ENCODE measurements at regions not wholly inside any gene's neighbourhood (a gene's known extent, or its start where the extent isn't known, plus 50 kb on each side); places are given as distances from the start of the nearest gene placed in this dataset.

DNA sequence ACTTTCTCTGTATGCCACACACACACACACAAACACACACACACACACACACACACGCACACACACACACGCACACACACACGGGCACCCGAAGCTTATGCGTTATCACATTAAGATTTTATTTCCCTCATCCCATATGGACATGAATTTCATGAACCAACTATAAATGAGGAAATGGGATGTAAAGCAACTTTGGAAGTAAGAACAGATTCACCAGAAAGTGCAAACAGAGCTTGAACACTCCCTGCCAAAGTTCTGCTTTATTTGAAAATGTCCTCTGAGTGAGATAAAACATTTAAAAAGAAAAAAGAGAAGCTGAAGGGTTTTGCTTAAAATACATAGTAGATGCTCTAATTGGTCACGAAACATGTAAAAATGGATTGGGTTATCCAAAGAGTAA, 90.4 kb upstream of the OTX2 start (continued):
- TF ChIP-seq AHDC1 (CRISPR knock-in tag; IDR thresholded peaks at IDR 0.05; ENCODE audit: borderline replicate concordance) (no peak), IKZF4 (CRISPR knock-in tag; IDR thresholded peaks at IDR 0.05; ENCODE audit: borderline replicate concordance, low read depth, not compliant biosample characterization) (no peak)

DNA sequence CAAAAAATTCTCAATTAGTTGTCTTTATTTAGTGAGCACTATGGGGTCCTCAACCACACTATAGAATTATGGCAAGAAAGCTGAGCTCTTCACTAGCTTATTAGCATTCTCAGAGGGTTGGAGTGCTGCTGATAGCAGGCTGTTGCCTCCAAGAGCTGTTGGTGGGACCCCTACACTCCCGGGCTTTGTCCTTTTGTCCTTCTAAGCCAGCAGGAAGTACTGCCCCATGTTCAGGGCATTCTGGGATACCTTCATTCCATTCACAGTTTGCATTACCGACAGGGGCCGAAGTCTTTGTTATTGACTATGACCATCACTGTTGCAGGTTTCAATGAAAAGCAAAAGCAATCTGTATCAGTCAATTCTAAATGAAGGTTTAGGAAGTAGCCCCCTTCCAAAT, 89.5 kb upstream of the OTX2 start:
- no TSS peak for BruUV-seq (replicated peaks)
- CTCF ChIA-PET (ENCODE audit: low intra/inter-chr PET ratio, low total read pairs): no interaction called here
- intact Hi-C loops (cut with micrococcal nuclease; ENCODE audit: unreplicated experiment): no loop called here
- DNase-seq (ENCODE audit: low spot score) (no peak), ATAC-seq (no peak), FAIRE-seq (no peak)
- Histone ChIP-seq H3K4me3 (replicated peaks in 1 of 3; ENCODE audit: insufficient read depth in 1 of 3, low read depth in 2 of 3, low read length in 3 of 3) (no peak overlapping the region), H3K4me1 (ENCODE audit: insufficient read depth, low read length) (no peaks in the 10 kb centered on the region), H3K27ac (ENCODE audit: extremely low read length, insufficient read depth, low read length) (no peak overlapping the region), H3K9ac (ENCODE audit: insufficient read depth, low read depth, low read length) (no peak overlapping the region), H3K79me2 (ENCODE audit: insufficient read depth, low read length) (no peaks in the 10 kb centered on the region), H4K20me1 (ENCODE audit: insufficient read depth, low read length) (no peaks in the 10 kb centered on the region), H2AFZ (ENCODE audit: low read length) (no peak overlapping the region), H3K27me3 (ENCODE audit: control insufficient read depth in 1 of 2, insufficient read depth in 2 of 2, low read length in 2 of 2) (no peaks in the 10 kb centered on the region; a peak in 1 of 5 replicates), H3K4me2 (ENCODE audit: low read depth, low read length) (no peak overlapping the region), H3K36me3 (replicated peaks in 1 of 2; ENCODE audit: control insufficient read depth in 1 of 2, insufficient read depth in 2 of 2, low read length in 2 of 2) (no peaks in the 10 kb centered on the region), H3K9me3 (ENCODE audit: low read length) (no peaks in the 10 kb centered on the region)
- in situ Hi-C loops (cut with HindIII; ENCODE audit: extremely low pct_ligation_motif_present, low pct_unique_long_range_greater_than_20kb): no loop called here
- WGBS (ENCODE audit: low lambda C conversion rate): 0% methylated on average over 3 of the region's 3 CpGs
- POLR2A ChIA-PET: no interaction called here
- TF ChIP-seq ZBTB49 (CRISPR knock-in tag; IDR thresholded peaks at IDR 0.05; ENCODE audit: borderline replicate concordance) (no peak), ZNF678 (CRISPR knock-in tag; IDR thresholded peaks at IDR 0.05) (no peak), DNMT3B (CRISPR knock-in tag; conservative IDR thresholded peaks at IDR 0.05) (no peak), RAD51 (IDR thresholded peaks at IDR 0.05; ENCODE audit: borderline replicate concordance) (no peak), ZNF792 (CRISPR knock-in tag; IDR thresholded peaks at IDR 0.05) (no peak)

All from HepG2 (cell line).